Anterior cingulate cortex (tissue), 58 donors: ENCODE measurements at regions not wholly inside any gene's neighbourhood (a gene's known extent, or its start where the extent isn't known, plus 50 kb on each side); places are given as distances from the start of the nearest gene placed in this dataset.

Source experiments
- DNase-seq, 58 donors: peaks; one replicate each; lab custom pipeline; 2025; lab: John Stamatoyannopoulos, UW

GRCh38 chr11:42145311-42145710, 685.9 kb upstream of the LRRC4C start:
- no peak for DNase-seq

- DNase-seq, result no peak
These were observed 702.4 kb upstream of the LRRC4C start for GRCh38 chr11:42161886-42162285.

GRCh38 chr11:42169191-42169590, 709.7 kb upstream of the LRRC4C start:
- no peak for DNase-seq

GRCh38 chr11:42170601-42171000, 711.1 kb upstream of the LRRC4C start:
- DNase-seq, result no peak

- DNase-seq, result no peak
These were observed 711.6 kb upstream of the LRRC4C start for GRCh38 chr11:42171046-42171445.

- no peak for DNase-seq
These were observed 713.0 kb upstream of the LRRC4C start for GRCh38 chr11:42172441-42172840.

- DNase-seq, result no peak
These were observed 715.8 kb upstream of the LRRC4C start for GRCh38 chr11:42175203-42175602.

- DNase-seq, result no peak
These were observed 719.8 kb upstream of the LRRC4C start for GRCh38 chr11:42179216-42179615.

- DNase-seq, result no peak
These were observed 736.0 kb upstream of the LRRC4C start for GRCh38 chr11:42195289-42196013.

- DNase-seq, result no peak
These were observed 740.9 kb upstream of the LRRC4C start for GRCh38 chr11:42200311-42200710.

GRCh38 chr11:42201603-42202148, 742.2 kb upstream of the LRRC4C start:
- no peak for DNase-seq

GRCh38 chr11:42205518-42205917, 746.1 kb upstream of the LRRC4C start:
- no peak for DNase-seq

GRCh38 chr11:42225664-42226063, 766.2 kb upstream of the LRRC4C start:
- no peak for DNase-seq

GRCh38 chr11:42232673-42233072, 773.2 kb upstream of the LRRC4C start:
- DNase-seq, result no peak

- DNase-seq, result no peak
These were observed 775.0 kb upstream of the LRRC4C start for GRCh38 chr11:42234451-42234951.

GRCh38 chr11:42237701-42238235, 778.3 kb upstream of the LRRC4C start:
- DNase-seq, result no peak

GRCh38 chr11:42239188-42239587, 779.7 kb upstream of the LRRC4C start:
- DNase-seq, result no peak

- DNase-seq, result no peak
These were observed 783.9 kb upstream of the LRRC4C start for GRCh38 chr11:42243385-42243784.

- no peak for DNase-seq
These were observed 784.9 kb upstream of the LRRC4C start for GRCh38 chr11:42244376-42244775.

- no peak for DNase-seq
These were observed 789.9 kb upstream of the LRRC4C start for GRCh38 chr11:42249401-42249800.

- DNase-seq, result no peak
These were observed 790.5 kb upstream of the LRRC4C start for GRCh38 chr11:42249956-42250355.

GRCh38 chr11:42251984-42252383, 792.5 kb upstream of the LRRC4C start:
- DNase-seq, result no peak
